GM23248 (cell line): ENCODE measurements at regions not wholly inside any gene's neighbourhood (a gene's known extent, or its start where the extent isn't known, plus 50 kb on each side); places are given as distances from the start of the nearest gene placed in this dataset.

ENCODE experiments used
- DNase-seq: peaks from one replicate; pipeline ENCODE4 v3.0.0-alpha.2; 2015
- H2AFZ ChIP-seq: fragments of 200-600 bp; sonication (generic); 2 replicates; pipeline ENCODE4 v1.6.1; 2016; ENCODE audit warnings: antibody characterized with exemption
- H3F3A ChIP-seq: fragments of 200-600 bp; sonication (generic); 2 replicates; pipeline ENCODE4 v1.6.1; 2016; ENCODE audit warnings: mild to moderate bottlenecking, antibody characterized with exemption, mixed run types; ENCODE audit not compliant: insufficient read depth
- H3K27ac ChIP-seq: fragments of 200-600 bp; sonication (generic); 2 replicates; pipeline ENCODE4 v1.5.1; 2016; ENCODE audit warnings: mild to moderate bottlenecking
- H3K27me3 ChIP-seq: fragments of 200-600 bp; sonication (generic); replicated peaks from 2 replicates; pipeline ENCODE4 v1.6.1; 2016; ENCODE audit warnings: mild to moderate bottlenecking; ENCODE audit not compliant: insufficient read depth
- H3K36me3 ChIP-seq: fragments of 200-600 bp; sonication (generic); 2 replicates; pipeline ENCODE4 v1.6.1; 2016; ENCODE audit warnings: low read depth, mild to moderate bottlenecking
- H3K4me1 ChIP-seq: fragments of 200-600 bp; sonication (generic); 2 replicates; pipeline ENCODE4 v1.6.1; 2016; ENCODE audit warnings: mild to moderate bottlenecking; ENCODE audit not compliant: insufficient read depth
- H3K4me2 ChIP-seq: fragments of 200-600 bp; sonication (generic); one replicate; pipeline ENCODE4 v1.6.1; 2016; ENCODE audit warnings: mild to moderate bottlenecking; ENCODE audit not compliant: unreplicated experiment
- H3K4me3 ChIP-seq: fragments of 200-600 bp; sonication (generic); 2 replicates; pipeline ENCODE4 v1.5.1; 2016; ENCODE audit warnings: mild to moderate bottlenecking
- H3K79me2 ChIP-seq: fragments of 200-600 bp; sonication (generic); 2 replicates; pipeline ENCODE4 v1.6.1; 2016; ENCODE audit warnings: mild to moderate bottlenecking; ENCODE audit not compliant: insufficient read depth
- H3K9ac ChIP-seq: fragments of 200-600 bp; sonication (generic); 2 replicates; pipeline ENCODE4 v1.6.1; 2016; ENCODE audit warnings: mild to moderate bottlenecking
- H3K9me2 ChIP-seq: fragments of 200-600 bp; sonication (generic); 2 replicates; pipeline ENCODE4 v1.6.1; 2016; ENCODE audit warnings: mixed run types, mild to moderate bottlenecking, moderate library complexity; ENCODE audit not compliant: insufficient read depth
- H3K9me3 ChIP-seq: fragments of 200-600 bp; sonication (generic); one replicate; pipeline ENCODE4 v1.6.1; 2017; ENCODE audit warnings: low read depth
- H4K20me1 ChIP-seq: fragments of 200-600 bp; sonication (generic); 2 replicates; pipeline ENCODE4 v1.6.0; 2016; ENCODE audit not compliant: insufficient read depth
- EZH2 ChIP-seq: fragments of 200-600 bp; sonication (generic); IDR thresholded peaks from 2 replicates; pipeline ENCODE4 v1.6.1; 2018; ENCODE audit warnings: antibody characterized with exemption, mild to moderate bottlenecking; ENCODE audit not compliant: insufficient read depth, poor library complexity, severe bottlenecking
- EZH2phosphoT487 ChIP-seq: fragments of 200-600 bp; sonication (generic); IDR thresholded peaks from 2 replicates; pipeline ENCODE4 v1.6.1; 2018; ENCODE audit warnings: antibody characterized with exemption, moderate library complexity, mild to moderate bottlenecking, low read depth; ENCODE audit not compliant: insufficient read depth
- WGBS, 2 experiments: methylation state at CpG; one replicate each; pipeline ENCODE4 v1.1.6; 2015 to 2017; ENCODE audit warnings: low lambda C conversion rate in 2 of 2, low coverage in 1 of 2; ENCODE audit errors: missing lambda C conversion rate in 2 of 2; 5-methylcytosine and 5-hydroxymethylcytosine counted together
- in situ Hi-C: fragments of 300-500 bp; cut with MboI; formaldehyde crosslinking; loops from 2 replicates; pipeline ENCODE4 v1.15.0; 2020

DNA sequence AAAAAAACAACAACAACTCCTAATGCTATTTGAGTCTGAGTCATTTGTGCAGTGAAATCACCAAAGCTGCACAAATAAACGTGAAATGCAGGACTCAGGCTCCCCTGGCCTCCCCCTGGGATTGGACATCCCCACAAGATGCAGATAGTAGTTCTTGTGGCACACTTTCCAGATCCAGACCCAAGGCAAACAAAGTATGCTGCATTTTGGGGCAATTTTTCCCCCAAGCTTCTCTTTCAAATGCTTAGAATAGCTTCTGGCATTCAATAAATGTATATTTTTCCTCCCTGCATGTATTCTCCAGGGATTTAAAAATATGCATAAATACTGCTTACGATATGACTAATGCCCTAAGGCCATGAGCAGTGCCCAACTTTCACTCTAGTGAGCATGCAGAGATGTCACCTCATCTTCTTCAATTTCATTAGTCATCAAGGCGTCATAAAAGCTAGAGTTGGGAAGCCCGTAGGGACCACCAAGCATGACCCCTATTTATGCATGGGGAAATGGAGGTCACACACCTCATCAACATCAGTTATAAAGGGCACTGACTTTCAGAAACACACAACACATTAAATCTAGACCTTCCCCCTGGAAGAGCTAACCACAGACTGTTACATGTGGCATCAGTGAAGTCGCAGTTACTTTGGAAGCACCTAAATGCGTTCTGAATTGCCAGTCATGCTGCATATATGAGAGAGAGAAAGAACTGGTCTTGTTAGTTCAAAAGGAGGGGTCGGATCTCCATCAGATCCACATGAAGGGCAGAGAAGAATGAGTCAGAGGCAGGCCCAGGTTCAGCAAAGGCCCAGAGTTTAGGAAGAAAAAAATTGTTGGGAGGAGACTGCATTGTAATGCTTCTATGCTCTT is 374.1 kb downstream of the LPIN1 start:
- H3K9ac ChIP-seq = no peak overlapping the region
- in situ Hi-C loops = no loop called here
- H3K4me1 ChIP-seq = peaks cover 21% of the 10 kb centered on the region
- no peaks in the 10 kb centered on the region for H3K27me3 ChIP-seq
- no peaks in the 10 kb centered on the region for H3K79me2 ChIP-seq
- DNase-seq = peak; percentile 91
- WGBS, 2 experiments = 37 to 39% methylated on average over 7 of the region's 7 CpGs
- H3K9me3 ChIP-seq = no peaks in the 10 kb centered on the region
- H3K4me3 ChIP-seq = peak overlapping the region; percentile 5; the same call in 1 of the 2 replicates
- H3K4me2 ChIP-seq = peak overlapping the region; percentile 60
- H3K27ac ChIP-seq = peak overlapping the region; percentile 43
- H2AFZ ChIP-seq = no peak overlapping the region
- peaks cover 32% of the 10 kb centered on the region for H3F3A ChIP-seq
- TF ChIP-seq EZH2 = no peak
- TF ChIP-seq EZH2phosphoT487 = no peak
- H3K36me3 ChIP-seq = no peaks in the 10 kb centered on the region
- H3K9me2 ChIP-seq = no peaks in the 10 kb centered on the region
- H4K20me1 ChIP-seq = no peaks in the 10 kb centered on the region

- WGBS, 2 experiments = 90 to 100% methylated on average over 1 of the region's 1 CpG
- H3K4me1 ChIP-seq = peaks cover 14% of the 10 kb centered on the region
- H2AFZ ChIP-seq = no peak overlapping the region
- no peaks in the 10 kb centered on the region for H3K79me2 ChIP-seq
- no peaks in the 10 kb centered on the region for H3K9me2 ChIP-seq
- H3F3A ChIP-seq = peaks cover 20% of the 10 kb centered on the region
- in situ Hi-C loops = no loop called here
- no peaks in the 10 kb centered on the region for H3K27me3 ChIP-seq
- H3K27ac ChIP-seq = no peak overlapping the region
- no peak for DNase-seq
- H4K20me1 ChIP-seq = no peaks in the 10 kb centered on the region
- TF ChIP-seq EZH2phosphoT487 (no peak), EZH2 (no peak)
- no peaks in the 10 kb centered on the region for H3K36me3 ChIP-seq
- H3K9me3 ChIP-seq = no peaks in the 10 kb centered on the region
- H3K4me3 ChIP-seq = no peak overlapping the region
- H3K9ac ChIP-seq = no peak overlapping the region
- H3K4me2 ChIP-seq = no peak overlapping the region
Observed at GRCh38 chr2:12124790-12125189, 378.4 kb downstream of the LPIN1 start.

GRCh38 chr2:12126318-12126717 is 379.9 kb downstream of the LPIN1 start:
- no peak for DNase-seq
- in situ Hi-C loops = no loop called here
- 66 to 80% methylated on average over 3 of the region's 3 CpGs for WGBS, 2 experiments

DNA sequence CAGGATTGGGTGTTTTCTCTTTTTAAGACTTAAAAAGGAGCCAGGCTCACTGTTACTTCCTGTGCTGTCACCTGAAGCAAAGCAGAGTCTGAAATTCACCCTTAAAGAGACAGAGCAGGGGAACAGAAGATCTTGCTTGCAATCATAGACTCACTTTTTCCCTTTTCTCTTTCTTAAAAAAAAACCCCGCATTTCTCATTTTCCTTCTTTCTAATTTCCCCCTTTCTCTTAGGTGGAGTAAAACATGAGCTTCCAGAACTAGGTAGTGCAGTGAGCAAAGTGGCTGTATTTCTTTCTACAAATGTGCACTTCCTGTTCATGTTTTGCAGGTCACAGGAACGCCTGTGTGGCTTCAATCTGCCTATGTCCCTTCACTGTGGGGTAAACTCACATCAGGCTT is 381.2 kb downstream of the LPIN1 start:
- no peak for DNase-seq
- Histone ChIP-seq H3K9ac (no peak overlapping the region), H3K27me3 (no peaks in the 10 kb centered on the region), H3K27ac (no peak overlapping the region), H3K36me3 (no peaks in the 10 kb centered on the region), H3K79me2 (no peaks in the 10 kb centered on the region), H2AFZ (no peak overlapping the region), H4K20me1 (no peaks in the 10 kb centered on the region), H3K4me1 (peaks cover 7% of the 10 kb centered on the region), H3K9me3 (no peaks in the 10 kb centered on the region), H3K4me3 (no peak overlapping the region), H3F3A (peaks cover 9% of the 10 kb centered on the region), H3K4me2 (no peak overlapping the region), H3K9me2 (no peaks in the 10 kb centered on the region)
- TF ChIP-seq EZH2phosphoT487 (no peak), EZH2 (no peak)
- WGBS, 2 experiments = 70 to 74% methylated on average over 2 of the region's 2 CpGs
- in situ Hi-C loops = no loop called here

More at GRCh38 chr2:12126318-12126717, 379.9 kb downstream of the LPIN1 start:
- Histone ChIP-seq H3K36me3 (no peaks in the 10 kb centered on the region), H3K4me1 (no peaks in the 10 kb centered on the region), H3K79me2 (no peaks in the 10 kb centered on the region), H3K9ac (no peak overlapping the region), H3K4me2 (no peak overlapping the region), H3K9me3 (no peaks in the 10 kb centered on the region), H3K27me3 (no peaks in the 10 kb centered on the region), H4K20me1 (no peaks in the 10 kb centered on the region), H3K9me2 (no peaks in the 10 kb centered on the region), H2AFZ (no peak overlapping the region), H3K4me3 (no peak overlapping the region), H3F3A (0 out of 2 replicates have a peak, but pooled peaks cover 5% of the 10 kb centered on the region), H3K27ac (no peak overlapping the region)
- TF ChIP-seq EZH2phosphoT487 (no peak), EZH2 (no peak)
